ENCODE measurements at regions not wholly inside any gene's neighbourhood (a gene's known extent, or its start where the extent isn't known, plus 50 kb on each side); places are given as distances from the start of the nearest gene placed in this dataset.

DNA sequence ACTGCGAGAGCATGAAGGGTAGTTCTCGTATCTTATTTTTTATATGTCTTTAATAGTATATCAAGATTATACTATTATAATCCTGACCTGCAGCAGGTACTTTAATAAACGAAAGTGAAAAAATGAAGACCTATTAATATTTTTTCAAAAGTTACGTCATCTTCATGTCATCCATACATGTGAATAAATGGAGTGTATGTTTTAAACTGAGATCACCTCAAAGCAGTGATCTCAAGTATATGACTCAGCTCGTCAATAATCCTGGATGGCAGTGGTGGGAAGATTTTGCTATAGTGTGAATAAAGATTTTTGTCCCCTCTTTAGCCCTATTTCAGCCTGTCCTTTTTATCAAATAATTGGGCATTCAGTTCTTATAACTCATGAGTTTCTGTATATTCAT is 166.3 kb upstream of the FBXO11 start:
- TF ChIP-seq POLR2A (IDR thresholded peaks at IDR 0.05; ENCODE audit: low read length) (no peak), GATA1 (IDR thresholded peaks at IDR 0.05; ENCODE audit: low read depth, low read length) (no peak)
